ENCODE measurements at regions not wholly inside any gene's neighbourhood (a gene's known extent, or its start where the extent isn't known, plus 50 kb on each side); places are given as distances from the start of the nearest gene placed in this dataset.

DNA sequence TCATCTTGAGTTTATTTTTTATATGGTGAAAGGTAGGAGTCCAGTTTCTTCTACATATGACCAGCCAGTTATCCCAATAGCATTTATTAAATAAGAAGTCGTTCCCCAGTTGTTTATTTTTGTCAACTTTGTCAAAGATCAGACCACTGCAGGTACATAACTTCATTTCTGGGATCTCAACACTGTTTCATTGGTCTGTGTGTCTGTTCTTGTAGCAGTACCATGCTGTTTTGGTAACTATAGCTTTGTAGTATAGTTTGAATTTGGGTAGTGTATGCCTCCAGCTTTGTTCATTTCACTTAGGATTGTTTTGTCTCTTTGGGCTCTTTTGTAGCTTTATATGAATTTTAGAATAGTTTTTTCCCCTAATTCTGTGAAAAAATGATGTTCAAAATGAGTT lies 340.4 kb upstream of the PCDH20 start:
- TF ChIP-seq, protein P1, sequence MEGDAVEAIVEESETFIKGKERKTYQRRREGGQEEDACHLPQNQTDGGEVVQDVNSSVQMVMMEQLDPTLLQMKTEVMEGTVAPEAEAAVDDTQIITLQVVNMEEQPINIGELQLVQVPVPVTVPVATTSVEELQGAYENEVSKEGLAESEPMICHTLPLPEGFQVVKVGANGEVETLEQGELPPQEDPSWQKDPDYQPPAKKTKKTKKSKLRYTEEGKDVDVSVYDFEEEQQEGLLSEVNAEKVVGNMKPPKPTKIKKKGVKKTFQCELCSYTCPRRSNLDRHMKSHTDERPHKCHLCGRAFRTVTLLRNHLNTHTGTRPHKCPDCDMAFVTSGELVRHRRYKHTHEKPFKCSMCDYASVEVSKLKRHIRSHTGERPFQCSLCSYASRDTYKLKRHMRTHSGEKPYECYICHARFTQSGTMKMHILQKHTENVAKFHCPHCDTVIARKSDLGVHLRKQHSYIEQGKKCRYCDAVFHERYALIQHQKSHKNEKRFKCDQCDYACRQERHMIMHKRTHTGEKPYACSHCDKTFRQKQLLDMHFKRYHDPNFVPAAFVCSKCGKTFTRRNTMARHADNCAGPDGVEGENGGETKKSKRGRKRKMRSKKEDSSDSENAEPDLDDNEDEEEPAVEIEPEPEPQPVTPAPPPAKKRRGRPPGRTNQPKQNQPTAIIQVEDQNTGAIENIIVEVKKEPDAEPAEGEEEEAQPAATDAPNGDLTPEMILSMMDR (IDR thresholded peaks at IDR 0.05; ENCODE audit: low read depth, low read length): no peak

DNA sequence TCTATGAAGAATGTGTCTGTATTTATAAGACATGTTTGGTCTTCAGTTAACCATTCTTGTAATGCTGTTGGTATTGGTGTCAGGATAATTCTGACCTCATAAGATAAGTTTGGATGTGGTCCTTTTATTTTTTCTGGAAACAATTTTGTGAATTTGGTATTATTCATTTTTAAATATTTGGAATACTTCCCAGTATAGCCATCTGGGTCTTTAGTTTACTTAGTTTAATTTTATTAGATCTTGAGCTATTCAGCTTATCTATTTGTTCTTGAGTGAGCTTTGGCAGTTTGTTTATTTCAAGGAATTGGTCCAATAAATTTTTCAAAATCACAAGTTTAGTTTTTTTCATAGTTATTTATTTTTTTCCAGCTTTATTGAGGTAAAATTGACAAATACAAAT lies 335.4 kb upstream of the PCDH20 start:
- TF ChIP-seq, protein P1 (IDR thresholded peaks at IDR 0.05; ENCODE audit: low read depth, low read length): no peak

More for the DNA sequence above, 340.4 kb upstream of the PCDH20 start:
- DNase-seq (ENCODE audit: extremely low read depth, low read depth): no peak

DNA sequence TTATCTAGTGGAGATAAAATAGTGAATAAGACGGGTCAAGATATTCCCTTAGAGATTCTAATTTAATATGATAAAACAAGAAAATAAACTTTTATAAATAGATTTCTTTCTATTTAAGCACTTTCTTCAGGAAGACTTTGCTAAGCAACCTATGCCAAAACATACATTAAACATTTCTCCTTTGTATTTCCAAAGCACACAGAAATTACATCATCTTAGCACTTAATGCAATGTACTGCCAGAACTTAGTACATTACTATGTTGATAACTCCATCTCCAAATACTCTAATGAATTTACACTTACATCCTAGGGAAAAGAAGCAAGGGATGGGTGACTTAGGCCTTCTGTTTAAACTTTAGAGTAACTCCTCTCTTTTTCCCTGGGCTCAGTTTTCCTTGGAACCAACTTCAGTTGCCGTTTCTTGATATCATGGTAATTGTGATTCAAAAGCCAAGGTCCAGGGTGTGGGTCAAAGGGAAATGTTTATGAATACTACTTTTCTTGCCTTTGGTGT lies 322.6 kb upstream of the PCDH20 start:
- TF ChIP-seq, protein P1 (IDR thresholded peaks at IDR 0.05; ENCODE audit: low read depth, low read length): no peak
- no peak for DNase-seq (ENCODE audit: extremely low read depth, low read depth)

More for the DNA sequence above, 335.4 kb upstream of the PCDH20 start:
- no peak for DNase-seq (ENCODE audit: extremely low read depth, low read depth)

DNA sequence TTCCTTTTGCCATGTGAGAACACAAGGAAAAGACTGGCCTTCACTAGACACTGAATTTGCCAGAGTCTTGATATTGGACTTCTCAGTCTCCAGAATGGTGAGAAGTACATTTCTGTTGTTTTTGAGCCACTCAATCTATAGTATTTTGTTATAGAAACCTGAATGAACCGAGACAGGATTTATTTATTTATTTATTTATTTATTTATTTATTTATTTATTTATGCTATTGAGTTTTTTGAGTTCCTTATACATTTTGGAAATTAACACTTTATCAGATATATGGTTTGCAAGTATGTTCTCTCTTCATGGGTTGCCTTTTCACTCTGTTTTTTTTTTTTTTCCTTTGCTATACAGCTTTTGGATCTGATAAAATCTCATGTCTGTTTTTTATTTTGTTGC lies 319.0 kb upstream of the PCDH20 start:
- DNase-seq (ENCODE audit: extremely low read depth, low read depth): no peak
- TF ChIP-seq, protein P1 (IDR thresholded peaks at IDR 0.05; ENCODE audit: low read depth, low read length): no peak

DNA sequence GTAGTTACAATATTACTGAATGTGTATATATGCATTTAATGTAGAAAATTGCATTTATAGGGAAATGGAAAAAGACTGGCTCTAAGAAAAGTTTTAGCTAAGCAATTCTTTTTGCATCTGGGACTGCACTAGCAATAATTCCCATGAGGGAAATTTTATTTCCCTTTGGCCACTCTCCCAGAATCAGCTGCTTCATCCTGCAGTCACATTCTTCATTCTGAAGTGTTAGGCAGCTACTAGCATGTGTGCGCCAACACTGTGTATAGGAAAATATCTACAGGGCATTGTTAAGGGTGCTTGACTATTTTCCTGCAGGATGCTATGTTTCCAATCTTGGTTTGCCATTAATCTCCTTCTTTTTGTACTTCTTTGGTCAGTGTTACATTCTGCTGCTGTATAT lies 312.8 kb upstream of the PCDH20 start:
- DNase-seq (ENCODE audit: extremely low read depth, low read depth): no peak
- TF ChIP-seq, protein P1 (IDR thresholded peaks at IDR 0.05; ENCODE audit: low read depth, low read length): no peak

DNA sequence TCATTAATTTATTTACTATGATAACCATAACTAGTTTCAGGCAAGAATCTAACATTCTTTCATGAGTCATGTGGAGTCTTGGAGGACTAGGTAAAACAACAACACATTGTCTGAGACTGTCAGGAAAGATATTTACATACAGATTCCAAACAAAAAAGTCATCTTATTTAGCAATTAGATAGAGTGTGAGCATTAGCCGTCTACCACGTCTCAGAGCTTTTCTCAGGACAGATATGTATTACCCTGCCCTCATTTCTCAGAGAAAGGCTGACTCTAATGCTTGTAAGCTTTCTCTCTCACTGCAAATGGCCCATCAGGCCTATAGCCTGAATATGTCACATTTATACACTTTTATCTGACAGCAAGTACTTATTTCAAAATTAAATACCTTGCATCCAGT lies 312.1 kb upstream of the PCDH20 start:
- DNase-seq (ENCODE audit: extremely low read depth, low read depth): no peak
- TF ChIP-seq, protein P1 (IDR thresholded peaks at IDR 0.05; ENCODE audit: low read depth, low read length): no peak

DNA sequence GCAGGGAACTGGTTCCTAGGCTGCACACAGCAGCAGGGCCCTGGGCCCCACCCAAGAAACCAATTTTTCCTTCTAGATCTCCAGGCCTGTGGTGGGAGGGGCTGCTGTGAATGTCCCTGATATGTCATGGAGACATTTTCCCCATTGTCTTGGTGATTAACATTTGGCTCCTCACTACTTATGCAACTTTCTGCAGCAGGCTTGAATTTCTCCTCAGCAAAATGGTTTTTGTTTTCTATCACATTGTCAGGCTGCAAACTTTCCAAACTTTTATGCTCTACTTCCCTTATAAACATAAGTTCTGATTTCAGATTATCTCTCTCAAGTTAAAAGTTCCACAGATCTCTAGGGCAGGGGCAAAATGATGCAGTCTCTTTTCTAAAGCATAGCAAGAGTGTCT lies 310.2 kb upstream of the PCDH20 start:
- DNase-seq (ENCODE audit: extremely low read depth, low read depth): no peak

More for the DNA sequence above, 310.2 kb upstream of the PCDH20 start:
- TF ChIP-seq, protein P1 (IDR thresholded peaks at IDR 0.05; ENCODE audit: low read depth, low read length): no peak

Measured in AG09319 (cell line).